ENCODE measurements at regions not wholly inside any gene's neighbourhood (a gene's known extent, or its start where the extent isn't known, plus 50 kb on each side); places are given as distances from the start of the nearest gene placed in this dataset.

DNA sequence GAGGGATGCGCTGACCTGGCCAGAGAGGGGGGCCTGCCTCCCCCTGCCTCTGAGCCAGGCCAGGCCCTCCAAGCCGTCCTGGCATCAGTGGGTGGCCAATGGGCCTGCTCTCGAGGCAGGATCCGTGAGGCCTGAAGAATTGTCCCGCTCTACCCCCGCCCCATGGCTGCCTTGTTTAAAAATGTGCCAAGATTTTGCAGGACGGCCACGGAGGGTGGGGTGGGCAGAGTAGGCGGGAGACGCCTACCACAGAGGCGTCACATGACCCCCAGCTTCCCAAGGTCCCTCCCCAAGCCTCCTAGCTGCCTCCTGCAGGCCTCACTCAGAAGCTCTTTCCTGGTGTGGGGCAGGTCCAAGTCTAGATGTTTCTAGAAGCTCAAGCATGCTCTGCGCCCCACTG, 69.5 kb downstream of the ENGASE start:
- DNase-seq = no peak

DNA sequence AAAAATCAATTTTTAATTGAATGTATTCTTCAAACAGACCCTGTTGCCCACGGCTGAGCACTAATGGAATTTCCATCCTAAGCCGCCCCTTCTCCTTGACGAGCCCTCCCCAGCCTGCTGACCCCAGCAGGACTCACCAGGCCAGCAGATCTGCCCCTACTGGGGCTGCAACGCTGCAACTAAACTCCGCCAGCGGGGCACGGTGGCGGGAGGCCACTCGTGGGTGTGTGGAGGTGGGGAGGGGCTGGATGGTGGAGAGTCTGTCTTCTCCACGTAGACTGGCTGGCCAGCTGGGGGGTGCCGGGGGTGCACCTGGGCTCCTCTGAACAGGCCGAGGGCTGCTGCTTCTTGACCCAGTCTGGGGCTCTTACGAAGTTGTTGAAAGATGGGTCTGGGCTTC, 67.8 kb downstream of the ENGASE start:
- no peak for DNase-seq

DNA sequence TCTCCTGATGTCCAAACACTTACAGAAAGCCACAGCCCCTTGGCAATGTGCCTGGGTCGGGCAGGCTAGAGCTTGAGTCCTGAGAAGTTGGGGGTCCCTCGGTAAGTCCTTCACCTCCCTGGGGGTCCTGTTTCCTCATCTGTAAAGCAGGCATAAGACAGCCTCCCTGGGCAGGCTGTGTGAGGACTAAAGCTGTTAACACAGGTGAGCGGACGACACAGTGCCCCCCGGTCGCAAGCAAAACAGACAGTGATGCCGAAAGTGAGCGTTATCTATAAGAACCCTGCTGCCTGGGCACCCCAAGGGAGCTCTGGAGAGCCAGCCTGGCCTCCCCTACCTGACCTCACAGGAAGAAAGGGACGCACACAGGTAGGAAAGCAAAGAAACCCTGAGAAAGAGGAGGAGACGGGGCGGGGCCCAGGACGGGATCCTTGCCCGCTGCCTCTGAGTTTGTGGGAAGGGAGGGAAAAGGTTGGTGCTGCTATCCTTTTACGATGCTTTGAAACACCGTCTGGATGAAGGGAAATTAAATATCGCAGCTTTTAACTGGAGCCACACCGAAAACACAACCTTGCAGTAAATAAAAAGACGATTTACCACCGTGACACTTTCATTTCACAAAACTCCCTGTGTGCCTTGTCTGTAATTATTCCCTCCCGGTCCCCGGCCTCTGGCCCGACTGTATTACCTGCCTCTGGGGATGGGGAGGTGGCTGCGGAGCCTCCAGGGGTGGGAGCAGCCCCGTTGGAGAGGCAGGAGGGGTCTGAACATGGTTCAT, 67.1 kb downstream of the ENGASE start:
- DNase-seq = no peak

DNA sequence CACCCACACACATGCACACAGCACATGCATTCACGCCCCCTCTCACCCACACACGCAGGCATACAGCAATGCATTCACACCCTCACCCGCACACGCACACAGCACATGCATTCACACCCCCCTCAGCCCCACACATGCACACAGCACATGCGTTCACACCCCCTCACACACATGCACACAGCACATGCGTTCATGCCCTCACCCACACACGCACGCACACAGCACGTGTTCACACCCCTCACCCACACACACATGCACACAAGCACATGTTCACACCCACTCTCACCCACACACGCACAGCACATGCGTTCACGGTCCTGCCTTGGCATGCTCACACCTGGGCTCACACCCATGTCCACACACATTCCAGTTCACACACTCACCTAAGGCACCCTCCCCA, 64.2 kb downstream of the ENGASE start:
- no peak for DNase-seq

DNA sequence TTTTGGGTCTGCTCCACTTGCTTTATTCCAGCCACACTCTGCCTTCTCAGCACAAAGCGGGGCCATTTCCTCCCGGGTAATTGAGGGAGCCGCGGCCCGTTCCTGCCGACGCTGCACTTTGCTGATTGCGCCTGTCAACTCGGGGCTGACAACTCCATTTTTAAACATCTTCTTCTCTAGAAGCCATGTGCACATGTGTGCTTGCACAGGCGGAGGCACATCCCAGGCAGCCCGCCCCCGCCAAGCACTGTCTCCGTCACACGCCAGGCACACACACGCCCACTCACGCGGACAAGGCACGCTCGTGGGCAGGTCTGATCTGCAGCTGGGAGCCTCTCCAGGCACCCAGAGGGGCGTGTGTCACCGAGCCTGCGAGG, 63.2 kb downstream of the ENGASE start:
- DNase-seq = no peak

DNA sequence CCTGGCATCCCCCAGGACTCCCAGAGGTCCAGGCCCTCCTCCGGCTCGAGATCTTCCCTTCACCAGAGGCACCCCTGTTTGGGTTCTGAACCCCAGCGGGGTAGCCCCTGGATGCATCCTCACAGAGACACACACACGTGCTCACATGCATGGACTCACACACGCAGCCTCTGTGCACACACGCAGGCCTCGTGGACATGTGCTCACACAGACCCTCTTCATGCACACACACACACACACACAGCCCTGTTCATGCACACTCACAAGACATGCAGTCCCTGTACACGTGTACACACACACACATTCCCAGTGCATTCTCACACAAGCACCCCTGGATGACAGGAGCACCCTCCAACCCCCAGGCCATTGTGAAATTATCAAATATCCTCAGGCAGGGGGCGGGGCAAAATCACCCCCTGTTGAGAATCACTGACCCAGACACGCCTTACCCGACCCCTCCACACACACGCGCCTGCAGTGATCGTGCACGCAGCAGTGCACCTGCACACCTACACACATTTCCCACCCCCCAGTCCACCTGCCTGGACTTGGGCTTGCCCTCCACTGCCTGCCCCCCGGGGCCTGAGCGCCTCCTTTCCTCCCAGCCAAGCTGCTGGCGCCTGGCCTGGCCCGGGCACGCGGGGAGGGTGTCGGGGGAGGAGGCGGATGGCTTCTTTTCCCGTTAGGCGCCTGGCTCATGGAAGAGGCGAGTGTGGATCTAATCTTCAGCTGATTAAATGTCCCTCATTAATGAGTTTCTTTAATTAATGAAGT, 62.6 kb downstream of the ENGASE start:
- no peak for DNase-seq

DNA sequence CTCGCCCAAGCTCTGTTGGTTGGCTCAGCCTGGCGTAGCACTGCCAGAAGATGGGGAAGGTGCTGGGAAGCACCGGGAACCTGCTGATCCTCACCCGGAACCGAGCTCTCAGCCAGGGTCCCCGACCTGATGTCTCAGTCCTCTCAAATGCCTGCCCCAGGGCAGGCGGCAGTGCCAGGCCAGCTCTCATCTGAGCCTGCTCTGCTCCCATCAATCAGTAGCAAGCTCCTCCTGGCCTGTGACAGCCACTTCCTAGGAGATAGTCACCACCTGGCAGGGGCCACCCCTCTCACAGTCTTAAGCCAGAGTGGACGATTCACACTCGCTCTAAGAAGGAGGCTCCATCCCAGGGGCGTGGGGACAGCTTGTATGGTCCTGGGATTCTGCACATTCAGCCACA, 62.0 kb downstream of the ENGASE start:
- DNase-seq = no peak
